ENCODE measurements at regions not wholly inside any gene's neighbourhood (a gene's known extent, or its start where the extent isn't known, plus 50 kb on each side); places are given as distances from the start of the nearest gene placed in this dataset.

DNA sequence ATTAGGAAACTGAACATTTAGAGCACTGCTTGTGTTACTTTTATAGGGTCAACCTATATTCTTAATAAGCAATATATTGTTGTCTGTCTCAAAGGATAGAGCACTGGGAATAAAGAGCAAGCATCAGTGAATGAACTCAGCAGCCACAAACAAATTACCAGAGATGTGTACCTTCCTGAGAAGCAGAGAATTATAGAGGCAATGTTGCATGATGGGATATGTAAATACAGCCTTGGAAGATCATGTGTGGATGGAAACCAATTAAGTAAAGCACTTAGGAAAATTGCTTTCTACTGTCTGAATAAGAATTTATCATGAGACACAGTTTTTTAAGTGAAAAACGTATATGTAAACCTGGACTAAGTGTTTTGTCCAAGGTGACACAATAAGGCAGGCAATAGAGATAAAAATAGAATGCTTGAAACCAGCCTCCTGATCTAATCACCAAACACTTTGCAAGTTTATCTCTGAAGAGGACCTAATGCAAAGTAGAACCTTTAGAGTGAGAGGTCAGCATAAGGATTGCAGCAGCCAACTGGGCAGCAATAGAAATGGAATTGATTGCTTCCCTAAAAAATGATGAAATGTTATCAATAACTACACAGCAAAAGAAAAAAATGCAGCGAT is 848.0 kb downstream of the TUSC7 start:
- no peak for DNase-seq (ENCODE audit: low read depth)

DNA sequence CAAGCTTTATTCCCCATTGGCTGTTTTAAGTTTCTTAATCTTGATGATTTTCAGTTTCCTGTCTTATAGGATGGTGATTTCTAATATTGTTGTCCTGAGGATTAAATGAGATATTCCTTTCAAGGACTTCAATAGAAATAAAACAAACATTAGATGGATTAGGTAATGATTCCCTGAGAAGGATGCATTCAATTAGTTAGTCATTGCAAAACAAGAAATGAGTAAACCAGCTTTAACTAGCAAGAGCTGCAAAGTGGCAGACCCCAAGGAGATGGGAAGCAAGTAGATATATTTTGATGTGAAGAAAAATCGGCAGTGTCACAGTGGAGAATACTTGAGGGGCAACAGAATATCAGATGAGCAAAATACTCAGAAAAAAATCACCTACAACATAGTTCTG is 849.1 kb downstream of the TUSC7 start:
- DNase-seq (ENCODE audit: low read depth), result no peak

DNA sequence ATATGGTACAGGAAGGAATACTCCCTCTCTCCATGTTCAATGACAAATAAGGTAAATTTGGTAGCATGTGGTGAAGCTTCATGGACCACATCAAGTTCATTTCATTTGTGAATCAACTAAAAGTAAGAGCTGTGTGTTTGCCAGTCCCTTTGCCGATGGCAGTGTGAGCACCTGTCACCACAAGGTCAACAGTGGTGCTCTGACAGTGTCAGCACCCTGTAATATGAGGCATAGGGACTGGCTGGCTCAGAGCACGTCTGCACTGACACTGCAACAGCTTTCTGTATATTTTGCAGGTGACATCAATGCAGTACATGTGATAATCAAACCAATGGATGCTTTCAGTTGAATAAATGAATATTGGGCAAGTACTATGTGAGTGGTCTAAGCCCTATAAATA is 852.4 kb downstream of the TUSC7 start:
- no peak for DNase-seq (ENCODE audit: low read depth)

DNA sequence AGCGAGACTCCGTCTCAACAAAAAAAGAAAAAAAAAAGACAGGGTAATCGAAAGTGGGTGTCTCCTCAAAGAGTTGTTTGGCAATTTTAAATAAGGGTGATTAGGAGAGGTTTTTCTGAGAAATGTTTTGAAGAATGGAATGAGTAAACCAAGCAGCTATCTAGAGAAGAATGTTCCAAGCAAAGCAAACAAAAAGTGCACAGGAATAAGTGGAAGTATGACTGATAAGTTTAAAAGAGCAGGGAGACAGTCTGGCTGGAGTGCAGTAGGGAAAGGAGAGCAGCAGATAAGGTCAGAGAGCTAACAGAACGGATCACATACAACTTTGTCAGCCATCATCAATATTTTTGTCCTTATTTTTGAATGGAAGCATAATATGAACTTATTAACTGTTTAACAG is 853.5 kb downstream of the TUSC7 start:
- DNase-seq (ENCODE audit: low read depth), result no peak

DNA sequence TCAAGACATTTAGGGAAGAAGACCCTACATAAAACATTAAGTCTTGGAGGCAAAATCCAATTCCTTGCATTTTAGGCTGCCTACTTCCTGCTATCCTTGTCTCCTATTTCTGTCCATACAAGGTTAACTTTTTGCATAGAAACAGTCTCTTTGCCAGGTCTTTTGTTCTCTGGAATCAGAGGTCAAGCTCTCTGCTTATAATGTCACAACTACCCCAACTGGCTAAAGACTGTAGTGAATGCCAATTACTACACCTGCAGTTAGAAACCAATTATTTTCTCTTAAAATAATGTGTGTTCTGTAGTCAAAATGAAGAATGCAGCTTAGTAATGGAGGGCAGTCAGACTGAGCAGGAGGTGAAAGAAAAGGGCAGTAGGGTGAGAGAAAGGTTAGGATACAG is 856.2 kb downstream of the TUSC7 start:
- DNase-seq (ENCODE audit: low read depth), result no peak

DNA sequence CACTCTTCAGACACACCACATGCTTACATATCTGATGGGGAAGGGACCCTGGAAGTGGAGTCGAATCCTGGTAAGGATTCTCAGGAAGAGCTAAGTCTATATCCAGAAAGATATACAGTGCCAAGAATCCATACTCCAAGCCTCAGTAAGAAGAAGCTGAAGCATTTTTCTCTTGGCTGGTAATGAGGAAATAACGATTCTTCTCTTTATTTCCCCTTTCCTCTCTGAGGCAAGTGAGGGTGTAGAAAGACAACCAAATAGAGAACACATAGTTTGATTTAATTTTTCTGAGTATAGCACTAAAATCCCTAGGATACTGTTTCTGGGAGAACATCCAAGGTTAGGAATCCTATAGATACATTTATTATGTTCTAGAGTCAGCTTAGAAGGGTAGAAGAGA is 857.3 kb downstream of the TUSC7 start:
- no peak for DNase-seq (ENCODE audit: low read depth)

DNA sequence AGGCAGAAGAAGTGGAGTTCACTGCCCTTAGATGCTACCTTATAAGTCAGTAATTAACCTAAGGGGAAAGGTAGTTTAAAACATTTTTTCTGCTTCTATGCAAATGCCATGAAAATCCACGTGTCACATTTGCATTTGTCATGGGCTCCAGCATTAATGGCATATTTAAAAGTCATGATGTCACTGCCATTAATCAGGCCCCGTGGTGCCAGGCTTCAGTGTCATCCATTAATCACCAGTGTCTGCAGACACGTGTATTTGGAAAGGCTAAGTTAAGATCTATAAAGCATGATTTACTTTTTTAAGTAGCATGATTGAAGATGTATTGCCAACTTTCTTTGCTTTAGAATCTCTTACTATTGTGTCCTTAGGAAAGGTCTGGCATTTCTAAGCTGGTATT is 857.8 kb downstream of the TUSC7 start:
- no peak for DNase-seq (ENCODE audit: low read depth)

DNA sequence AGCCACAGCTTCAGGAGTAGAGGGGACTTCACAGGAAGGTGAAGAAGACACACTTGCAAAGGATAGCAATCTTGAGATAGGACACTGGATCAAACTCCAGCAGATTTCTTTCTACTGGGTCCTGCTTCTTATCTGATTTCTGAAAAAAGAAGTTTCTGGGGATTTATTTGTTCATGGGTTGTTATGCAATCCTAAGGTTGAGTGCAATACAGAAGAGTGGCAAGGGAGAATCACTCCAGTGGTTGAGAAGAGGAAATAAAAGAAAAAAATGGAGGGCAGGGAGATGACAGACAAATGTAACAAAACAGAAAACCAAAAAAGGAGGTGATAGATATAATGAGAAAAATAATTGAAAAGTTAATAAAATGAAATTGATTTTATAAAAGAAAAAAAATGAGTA is 858.3 kb downstream of the TUSC7 start:
- no peak for DNase-seq (ENCODE audit: low read depth)

DNA sequence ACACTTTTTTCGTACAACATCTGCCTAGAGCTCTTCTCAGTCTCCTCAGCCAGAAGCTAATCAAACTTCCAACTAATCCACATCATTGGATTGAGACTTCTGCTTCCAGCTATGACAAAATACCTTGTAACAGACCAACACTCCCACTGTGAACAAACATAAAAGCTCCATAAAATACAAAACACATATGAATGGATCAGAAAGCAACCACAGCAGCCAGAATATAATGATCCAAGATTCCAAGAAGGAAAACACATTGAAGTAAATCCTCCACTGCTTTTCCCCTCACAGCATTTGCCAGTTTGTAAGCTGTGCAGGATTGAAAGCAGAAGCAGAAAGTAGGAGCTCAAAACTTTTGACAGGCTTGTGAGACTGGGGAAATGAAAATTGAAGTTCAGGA is 863.2 kb downstream of the TUSC7 start:
- DNase-seq (ENCODE audit: low read depth), result no peak

DNA sequence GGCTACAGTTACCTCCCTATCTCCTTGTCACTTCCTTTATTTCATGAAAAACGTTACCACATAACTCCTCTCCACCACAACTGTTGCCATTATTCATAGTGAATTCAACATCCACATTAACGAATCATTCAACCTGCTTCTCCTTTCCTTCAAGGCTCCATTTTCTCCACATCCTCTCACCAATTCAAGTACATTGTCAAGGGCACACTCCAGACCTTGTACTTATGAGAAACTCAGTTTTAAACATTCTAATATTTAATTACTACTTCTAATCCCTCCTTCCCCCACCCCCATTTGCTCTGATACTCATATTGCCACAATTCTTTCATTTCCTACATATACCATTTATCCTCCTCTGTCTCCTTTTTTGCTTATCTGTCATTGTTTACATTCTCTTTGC is 871.2 kb downstream of the TUSC7 start:
- DNase-seq (ENCODE audit: low read depth), result no peak

DNA sequence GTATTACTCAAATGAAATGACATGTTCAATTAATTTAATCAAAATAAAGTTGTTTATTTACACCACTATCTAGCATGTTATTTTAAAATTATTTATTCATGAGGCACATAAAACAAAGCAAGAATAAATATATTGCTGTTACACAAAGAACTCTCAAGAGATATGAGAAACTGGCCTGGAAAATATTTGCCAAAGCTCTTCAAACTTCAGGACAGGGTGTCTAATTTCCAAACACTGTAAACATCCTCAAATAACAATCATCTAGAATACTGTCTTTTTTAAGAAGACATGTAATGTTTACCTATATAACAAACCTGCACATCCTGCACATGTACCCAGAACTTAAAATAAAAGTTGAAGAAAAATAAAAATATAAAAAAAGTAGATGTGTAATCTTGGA is 876.6 kb downstream of the TUSC7 start:
- DNase-seq (ENCODE audit: low read depth), result no peak

DNA sequence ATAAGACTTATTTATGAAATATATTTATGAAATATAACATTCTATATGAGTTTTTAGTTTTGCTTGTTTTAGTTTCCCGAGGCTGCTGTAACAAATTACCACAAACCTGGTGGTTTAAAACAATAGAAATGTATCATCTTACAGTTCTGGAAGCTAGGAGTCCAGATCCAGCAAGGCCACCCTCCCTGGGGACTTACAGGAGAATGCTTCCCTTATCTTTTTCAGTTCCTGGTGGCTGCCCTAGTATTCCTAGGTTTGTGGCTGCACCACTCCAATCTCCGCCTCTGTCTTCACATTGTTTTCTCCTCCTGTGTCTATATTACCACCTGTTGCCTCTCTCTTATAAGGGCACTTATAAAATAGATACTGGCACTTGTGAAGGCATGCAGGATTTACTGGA is 877.8 kb downstream of the TUSC7 start:
- DNase-seq (ENCODE audit: low read depth), result no peak

DNA sequence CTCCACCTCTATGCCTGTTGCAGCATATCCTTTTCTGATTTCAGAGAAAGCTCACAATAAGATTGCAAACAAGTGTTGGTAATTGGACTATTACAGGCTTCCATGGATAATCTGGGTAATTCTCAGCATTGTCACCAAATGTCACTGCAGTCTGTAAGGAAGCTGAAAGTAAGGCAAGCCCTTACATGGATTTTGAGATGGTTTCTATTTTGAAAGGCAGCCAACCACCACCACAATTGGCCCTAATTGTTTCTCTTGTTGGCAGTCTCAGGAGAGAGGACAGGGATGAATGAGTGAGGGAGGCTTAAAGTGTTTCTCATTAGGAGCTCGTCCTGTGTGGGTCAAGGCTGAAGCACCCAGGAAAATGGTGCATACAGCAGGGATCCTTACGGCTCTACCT is 879.9 kb downstream of the TUSC7 start:
- no peak for DNase-seq (ENCODE audit: low read depth)

DNA sequence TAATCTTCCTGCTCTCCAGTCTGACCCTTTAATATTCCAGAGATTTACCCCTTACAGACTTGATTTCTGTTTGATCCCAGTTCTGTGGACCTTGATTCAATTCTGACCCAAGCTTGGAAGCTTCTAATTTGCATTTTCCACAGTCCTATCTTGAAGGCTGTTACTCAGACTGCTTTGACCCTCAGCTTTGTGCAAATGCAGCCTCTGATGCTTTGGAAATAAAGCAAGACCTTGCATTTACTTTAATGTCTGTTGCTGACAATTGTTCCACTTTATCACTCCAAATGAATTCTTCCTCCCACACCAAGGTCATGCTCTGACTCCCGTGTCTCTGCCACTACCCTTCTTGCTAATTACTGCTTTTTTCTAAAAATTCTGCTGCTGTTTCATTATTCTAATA is 886.0 kb downstream of the TUSC7 start:
- no peak for DNase-seq (ENCODE audit: low read depth)

DNA sequence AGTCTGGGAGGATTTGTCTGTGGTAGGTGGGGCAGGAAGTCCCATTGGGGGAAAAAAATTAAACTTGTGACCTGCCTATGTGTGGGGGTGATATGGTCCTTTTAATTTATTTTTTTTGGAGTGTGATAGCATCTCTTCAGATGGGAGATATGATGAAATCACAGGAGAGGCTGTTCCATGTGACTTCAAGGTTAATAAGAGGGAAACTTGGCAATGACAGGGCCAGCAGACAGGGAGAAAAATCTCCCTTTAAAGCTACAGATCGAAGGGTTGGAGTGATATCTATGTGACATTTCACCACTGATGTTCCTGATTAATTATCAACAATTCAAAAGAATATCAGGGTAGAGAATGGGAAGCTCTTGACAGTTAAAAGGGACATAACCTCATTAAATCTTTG is 886.9 kb downstream of the TUSC7 start:
- no peak for DNase-seq (ENCODE audit: low read depth)

DNA sequence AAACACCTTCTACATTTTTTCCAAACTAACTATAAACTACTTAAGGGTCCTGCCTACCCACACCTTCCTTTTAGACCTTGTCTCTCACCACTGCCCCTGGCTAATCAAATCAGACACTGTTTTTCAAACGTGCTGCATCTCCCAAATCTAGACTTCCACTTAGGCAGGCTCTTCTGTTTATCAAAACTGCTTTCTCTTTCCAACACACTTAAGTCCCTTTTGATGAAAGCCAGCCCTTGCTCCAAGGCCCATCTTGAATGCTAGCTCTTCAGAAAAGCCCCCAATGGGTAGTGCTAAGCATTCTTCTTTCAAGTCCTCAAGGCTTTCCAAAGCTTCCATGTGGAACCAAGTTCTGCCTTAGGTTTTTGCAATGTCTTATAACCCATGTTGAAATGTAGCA is 888.3 kb downstream of the TUSC7 start:
- no peak for DNase-seq (ENCODE audit: low read depth)

DNA sequence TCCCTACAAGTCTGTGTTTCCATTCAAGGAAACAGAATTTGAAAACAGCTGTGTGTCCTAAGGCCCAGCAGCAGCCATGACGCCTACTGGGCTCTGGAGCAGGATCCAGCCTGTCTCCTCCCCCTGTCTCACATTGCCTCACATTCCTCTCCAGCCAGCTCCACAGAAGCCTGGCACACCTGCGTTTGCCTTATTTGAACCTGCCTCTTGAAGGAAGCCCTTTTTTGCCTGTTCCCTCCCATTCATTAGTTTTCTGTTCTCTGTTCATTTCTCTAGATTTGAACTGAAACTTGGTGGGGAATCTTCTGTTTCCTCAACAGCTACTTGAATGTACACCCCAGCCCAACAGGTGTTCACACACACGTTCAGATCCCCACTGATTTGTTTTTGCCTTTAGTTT is 890.5 kb downstream of the TUSC7 start:
- DNase-seq (ENCODE audit: low read depth), result no peak

DNA sequence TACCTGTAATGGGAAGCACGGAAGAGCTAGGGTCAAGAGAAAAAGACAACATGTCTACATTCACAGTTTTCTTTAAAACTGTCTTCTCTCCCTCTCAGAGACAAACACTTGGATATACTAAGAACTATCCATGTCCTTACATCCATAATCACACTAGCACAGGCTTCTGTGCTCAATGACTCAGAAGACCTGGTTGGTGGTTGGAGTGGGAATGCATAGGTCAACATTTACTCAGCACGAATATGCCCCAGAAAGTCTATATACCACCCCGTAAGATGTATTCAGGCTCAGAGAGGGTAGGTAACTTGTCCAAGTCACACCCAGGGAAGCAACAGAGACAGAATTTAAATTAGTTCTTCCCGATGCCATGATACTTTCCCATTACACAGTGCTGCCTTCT is 891.1 kb downstream of the TUSC7 start:
- no peak for DNase-seq (ENCODE audit: low read depth)

DNA sequence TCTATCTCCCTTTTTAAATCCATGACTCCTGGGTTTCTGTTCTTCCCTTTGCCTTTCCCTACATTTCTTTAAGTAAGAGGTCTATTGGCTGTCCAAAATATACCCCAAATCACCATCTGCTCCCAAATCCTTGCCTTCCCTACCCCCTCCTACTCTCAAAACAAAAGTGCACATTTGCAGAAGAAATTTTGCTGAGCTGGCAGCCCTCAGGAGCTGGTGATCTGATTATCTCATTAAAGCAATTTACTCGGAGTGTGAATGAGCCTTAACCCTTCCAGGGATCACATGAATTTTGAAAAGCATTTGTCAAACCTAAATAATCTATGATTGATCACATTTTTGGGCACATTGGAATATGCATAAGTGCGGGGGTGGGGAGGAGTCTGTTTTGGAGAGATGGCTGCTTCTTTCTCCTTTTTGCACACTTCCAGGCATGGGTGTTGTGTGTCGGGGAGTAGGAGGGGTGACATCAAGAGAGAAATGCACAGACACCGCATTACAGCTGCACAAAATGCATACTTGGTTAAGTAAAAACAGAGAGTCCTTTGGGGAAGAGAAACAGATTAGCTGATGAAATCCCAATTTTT is 892.6 kb downstream of the TUSC7 start:
- no peak for DNase-seq (ENCODE audit: low read depth)

DNA sequence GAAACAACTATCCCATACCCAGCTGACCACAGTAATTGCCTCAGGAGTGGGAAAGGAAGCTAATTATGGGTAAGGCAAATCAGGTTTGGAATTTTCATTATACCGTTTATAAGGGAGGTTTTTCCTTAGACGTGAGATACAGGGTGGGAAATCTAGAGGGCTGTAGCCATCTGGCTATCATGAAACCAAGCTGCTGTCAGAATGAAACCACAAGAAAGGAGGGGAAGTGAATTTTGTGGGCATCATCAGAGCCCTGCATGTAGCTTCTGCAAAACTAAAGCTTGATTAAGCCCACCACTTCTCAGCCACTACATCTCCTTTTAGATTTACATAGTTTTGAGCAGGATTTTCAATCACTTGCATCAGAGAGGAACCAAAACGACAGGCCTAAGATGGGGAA is 893.5 kb downstream of the TUSC7 start:
- no peak for DNase-seq (ENCODE audit: low read depth)

DNA sequence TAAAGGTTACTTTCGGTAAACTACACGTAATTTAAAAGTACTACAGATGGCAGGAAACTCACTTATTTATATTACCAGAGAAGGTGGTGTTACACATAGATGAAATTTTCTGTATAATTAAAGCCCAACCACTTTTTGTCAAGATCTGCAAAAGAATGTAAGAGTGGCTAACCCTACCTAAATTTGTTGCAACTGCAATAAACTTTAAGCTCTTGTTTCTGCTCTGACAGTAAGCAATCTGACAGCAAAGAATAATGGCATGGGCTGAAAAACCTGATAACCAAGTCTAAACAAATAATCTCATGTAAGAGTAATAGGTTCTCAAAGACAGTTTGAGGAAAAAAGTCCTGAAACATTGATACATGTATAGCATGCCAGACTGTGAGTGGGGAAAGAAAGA is 897.3 kb downstream of the TUSC7 start:
- DNase-seq (ENCODE audit: low read depth), result no peak

DNA sequence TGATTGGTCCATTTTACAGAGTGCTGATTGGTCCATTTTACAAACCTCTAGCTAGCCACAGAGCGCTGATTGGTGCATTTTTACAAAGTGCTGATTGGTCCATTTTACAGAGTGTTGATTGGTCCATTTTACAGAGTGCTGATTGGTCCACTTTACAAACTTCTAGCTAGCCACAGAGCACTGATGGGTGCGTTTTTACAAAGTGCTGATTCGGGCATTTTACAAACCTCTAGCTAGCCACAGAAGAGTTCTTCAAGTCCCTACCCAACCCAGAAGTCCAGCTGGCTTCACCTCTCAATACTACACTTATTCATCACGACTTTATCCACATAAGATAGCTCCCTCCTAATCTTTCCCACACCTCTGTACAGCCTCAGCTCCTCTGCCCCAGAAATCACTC is 899.8 kb downstream of the TUSC7 start:
- no peak for DNase-seq (ENCODE audit: low read depth)

DNA sequence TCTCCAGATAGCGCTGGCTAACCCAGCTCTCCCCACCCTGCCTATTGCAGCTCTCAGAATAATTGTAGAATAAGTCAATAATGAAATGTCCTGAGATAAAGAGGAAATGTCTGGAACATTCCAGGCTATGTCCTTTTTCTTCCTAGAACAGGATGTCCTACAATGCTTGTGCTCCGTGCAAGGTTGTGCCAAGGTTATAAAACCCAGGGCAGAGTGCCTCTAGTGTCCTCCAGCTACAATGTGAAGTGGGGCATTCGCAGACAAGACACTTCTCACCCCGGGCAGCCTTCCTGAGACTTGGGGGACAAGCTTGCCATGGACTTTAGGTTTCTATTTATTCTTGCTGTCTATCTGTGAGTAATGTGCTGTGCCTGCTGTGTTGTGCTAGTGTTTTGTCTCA is 900.6 kb downstream of the TUSC7 start:
- DNase-seq (ENCODE audit: low read depth), result no peak

DNA sequence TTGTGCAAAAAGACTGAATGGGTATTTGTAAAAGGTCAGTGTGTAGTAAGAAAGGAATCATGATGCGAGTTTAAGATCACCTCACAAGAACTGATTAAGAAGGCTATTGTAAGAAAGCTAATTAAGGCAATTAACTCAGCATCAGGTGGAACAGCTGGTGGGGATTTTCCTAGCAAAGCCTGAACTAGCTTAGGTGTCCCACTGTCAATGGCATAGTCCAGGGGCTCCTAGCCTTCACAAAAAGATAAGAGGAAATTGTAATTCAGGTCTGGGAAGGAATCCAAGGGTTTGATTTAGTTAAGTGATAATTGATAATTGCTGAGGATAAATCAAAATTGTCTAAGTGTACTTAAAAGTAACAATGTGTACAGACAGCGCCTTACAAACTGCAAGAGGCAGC is 901.6 kb downstream of the TUSC7 start:
- DNase-seq (ENCODE audit: low read depth), result no peak

DNA sequence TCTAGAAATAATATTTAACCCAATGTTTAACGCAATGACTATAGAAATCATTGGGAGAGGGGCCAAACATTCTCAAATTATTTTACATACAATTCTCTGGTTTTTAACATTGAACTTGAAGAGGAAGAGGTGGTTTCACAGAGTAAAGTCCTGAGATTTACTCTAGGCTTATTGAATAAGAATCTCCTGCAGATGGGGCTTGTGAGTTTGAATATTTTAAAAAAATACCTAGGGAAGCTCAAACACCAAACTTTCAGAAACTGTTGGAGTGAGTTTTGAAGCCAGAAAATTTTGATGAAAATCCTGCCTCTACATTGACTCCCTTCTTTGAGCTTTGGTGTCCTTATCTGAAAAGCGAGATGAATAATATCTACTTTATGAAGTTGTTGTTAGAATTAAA is 906.6 kb downstream of the TUSC7 start:
- DNase-seq (ENCODE audit: low read depth), result no peak

Data from stimulated activated CD8-positive, alpha-beta memory T cell treated with anti-CD3 and anti-CD28 coated beads, Interleukin-12 subunit alpha, Interleukin-12 subunit beta, amount 100 ng/mL, for 1 hour (primary cell).